Central memory CD4-positive, alpha-beta T cell (primary cell): ENCODE measurements at regions not wholly inside any gene's neighbourhood (a gene's known extent, or its start where the extent isn't known, plus 50 kb on each side); places are given as distances from the start of the nearest gene placed in this dataset.

ENCODE experiments used
- DNase-seq: peaks from one replicate; pipeline ENCODE4 v3.0.0; 2022

DNA sequence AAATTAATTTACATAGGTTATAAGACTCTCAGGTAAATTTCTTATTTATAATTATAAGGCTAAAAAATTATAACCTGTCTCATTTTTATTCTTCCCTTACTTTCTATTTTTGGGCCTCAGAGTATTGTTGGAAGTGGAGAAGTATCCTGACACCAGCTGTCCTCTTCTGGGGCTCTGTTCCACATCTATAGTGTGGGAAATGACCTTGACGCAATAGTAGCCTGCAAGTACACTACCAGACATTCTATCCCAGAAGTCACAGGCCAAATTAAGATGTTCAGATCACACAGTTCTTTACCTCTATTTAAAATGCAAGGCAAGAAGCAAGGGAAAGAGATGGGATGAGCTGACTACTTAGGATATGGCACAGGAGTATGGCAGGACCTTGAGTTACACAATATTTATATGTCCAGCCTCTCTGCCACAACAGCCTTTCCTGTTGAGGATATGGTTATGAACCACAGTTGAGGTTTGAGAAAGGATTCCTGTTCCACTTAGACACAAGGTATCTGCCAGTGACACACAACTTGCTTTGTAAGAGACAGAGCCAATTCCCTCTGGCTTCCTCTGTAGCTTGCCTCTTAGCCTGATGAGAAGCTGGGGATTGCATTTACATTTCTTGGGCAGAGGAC, 158.0 kb upstream of the IL12A start:
- DNase-seq = no peak

GRCh38 chr3:159831466-159831865, 157.2 kb upstream of the IL12A start:
- no peak for DNase-seq

DNA sequence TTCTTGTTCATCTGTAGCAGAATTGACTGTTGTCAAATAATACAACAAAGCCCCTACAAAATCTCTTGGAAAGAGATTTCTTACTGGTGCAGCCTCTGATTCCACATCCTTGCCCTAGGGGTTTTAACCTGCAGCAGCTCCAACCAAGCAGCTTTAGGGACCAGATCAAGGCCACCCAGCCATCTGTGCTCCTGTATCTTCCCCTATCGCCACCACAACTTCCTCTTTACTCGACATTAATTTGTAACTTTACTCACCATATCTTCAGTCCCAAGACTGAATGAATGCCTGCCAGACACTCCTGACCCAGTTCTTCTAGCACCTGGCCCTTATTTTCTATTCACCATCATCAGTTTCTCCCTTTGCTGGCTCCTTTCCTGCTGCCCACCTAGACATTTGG, 156.6 kb upstream of the IL12A start:
- DNase-seq = no peak

GRCh38 chr3:159835126-159835525, 153.5 kb upstream of the IL12A start:
- DNase-seq = no peak

- no peak for DNase-seq
Observed at GRCh38 chr3:159837725-159838124, 150.9 kb upstream of the IL12A start.

DNA sequence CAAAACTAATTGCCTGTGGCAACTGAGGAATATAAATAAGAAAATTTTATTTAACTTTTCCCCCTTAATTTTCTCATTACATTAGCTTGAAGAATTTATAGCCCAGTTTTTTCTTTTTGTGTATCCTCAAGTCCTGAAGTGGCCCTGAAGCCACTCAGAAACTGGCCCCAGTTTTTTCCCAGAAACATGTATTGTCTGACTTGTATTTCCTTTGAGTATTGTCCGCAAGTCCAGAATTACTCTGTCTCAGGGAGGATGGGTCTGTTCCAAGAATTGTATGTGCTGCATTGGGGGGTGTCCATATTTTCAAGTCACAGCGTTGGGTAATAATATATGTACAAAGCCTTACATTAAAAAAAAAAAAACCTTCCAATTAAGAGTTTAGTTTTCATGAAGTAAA, 149.7 kb upstream of the IL12A start:
- DNase-seq = no peak

DNA sequence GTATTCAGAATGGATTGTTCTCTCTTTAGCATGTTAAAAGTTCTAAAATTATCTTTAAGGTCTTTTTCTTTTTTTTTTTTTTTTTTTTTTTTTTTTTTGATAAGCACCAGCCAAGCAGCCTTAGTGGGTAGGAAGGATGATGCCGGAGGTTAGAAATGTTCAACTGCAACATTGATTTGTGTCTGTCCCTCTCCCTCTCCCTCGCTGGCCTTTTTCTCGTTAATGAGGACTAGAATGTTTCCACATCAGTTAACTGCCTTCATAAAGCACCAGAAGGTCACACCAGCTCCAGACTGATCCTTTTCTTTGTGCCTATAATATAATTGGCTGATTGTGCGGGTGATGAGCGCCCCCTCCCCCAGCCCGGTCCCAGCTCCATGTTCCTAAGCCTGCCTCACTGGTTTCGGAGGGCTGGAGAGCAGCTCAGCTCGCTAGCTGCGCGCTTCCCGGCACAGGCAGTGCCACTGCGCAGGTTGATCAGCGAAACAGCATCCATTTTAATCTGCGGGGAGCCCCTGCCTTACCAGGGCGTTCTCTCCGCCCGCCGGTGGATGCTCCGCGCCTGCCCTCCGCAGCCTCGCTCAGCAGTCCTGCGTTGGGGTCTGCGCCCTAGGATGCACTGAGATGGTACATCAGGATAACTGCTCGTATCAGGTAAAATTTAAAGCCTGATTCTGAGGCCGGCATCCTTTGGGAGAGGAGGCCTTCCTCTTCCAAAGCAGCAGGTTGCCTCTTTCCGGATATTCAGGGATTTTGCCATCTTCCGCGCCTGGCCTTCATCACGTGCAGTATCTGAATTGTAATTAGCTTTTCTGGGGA, 148.9 kb upstream of the IL12A start, which contains the start of gene SCHIP1:
Gene SCHIP1 (plus strand): TSS at position 301 of the 819 bp plus-strand sequence.
- no peak for DNase-seq

DNA sequence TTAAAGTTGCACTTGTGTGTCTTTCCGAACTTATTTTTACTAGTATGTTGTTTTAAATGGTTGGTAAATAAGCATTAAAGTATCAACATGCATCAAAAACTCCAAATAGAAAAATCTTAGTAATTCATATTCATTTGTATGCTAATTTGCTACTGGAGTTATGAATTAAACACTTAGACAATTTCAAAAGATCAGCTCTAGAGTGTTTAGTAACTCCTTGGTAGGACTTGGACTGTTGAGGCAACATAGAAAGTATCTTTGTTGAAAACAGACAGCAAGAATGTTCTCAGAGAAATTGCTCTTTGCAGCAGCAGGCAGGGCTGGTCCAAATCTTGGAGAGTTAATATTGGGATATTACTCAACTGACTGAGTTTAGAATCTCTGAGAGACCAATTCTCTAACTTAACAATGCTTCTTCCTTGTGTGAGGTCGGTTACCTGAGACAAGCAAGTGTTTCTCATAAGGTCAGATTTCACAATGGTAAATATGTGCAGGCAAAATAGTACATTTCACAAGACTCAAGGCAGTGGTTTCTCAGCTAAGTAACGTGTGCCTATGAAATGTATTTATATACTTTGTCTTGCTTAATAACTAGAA, 147.8 kb upstream of the IL12A start:
- DNase-seq = no peak

- DNase-seq = no peak
Observed at GRCh38 chr3:159841766-159842165, 146.9 kb upstream of the IL12A start.

GRCh38 chr3:159843840-159844730, 144.6 kb upstream of the IL12A start:
- DNase-seq = no peak

DNA sequence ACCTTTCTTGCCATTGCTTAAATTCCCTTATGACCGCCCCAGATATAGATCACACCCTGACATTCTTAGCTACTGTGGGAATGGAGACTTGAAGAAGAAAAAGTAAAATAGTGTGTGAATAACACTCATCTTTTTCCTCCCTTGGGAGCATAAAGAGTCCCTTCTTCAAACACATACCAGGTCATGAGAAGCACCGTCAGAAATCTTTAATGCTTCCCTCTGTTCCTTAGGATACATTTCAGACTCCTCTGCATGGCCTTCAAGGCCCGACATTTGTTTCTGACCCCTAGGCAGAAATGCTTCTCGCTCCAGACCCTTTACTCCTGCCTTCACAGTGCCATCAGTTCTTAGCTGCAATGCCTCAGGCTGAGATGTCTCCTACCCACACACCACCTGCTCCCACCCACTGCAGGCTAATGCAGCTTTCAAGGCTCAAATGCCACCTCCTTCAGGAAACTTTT, 143.8 kb upstream of the IL12A start:
- no peak for DNase-seq

DNA sequence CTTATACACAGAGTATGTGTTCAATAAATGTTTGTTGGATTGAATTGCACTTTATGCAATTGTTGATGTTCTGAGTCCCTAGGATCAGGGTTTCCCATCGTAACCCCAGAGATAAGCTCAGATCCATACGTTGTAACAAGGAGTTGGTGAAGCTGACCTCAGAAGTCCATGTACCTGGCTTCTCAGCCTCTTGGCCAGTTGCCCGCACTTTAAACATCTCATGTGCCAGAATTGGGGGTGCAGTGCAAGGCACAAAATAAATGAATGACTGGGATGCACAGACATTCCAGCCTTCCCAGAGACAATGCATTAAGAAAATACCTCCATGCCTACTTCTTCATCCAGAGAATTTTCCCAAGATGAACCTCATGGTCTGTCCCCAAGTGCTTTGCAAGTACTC, 142.9 kb upstream of the IL12A start:
- DNase-seq = no peak

GRCh38 chr3:159846255-159846654, 142.4 kb upstream of the IL12A start:
- no peak for DNase-seq

DNA sequence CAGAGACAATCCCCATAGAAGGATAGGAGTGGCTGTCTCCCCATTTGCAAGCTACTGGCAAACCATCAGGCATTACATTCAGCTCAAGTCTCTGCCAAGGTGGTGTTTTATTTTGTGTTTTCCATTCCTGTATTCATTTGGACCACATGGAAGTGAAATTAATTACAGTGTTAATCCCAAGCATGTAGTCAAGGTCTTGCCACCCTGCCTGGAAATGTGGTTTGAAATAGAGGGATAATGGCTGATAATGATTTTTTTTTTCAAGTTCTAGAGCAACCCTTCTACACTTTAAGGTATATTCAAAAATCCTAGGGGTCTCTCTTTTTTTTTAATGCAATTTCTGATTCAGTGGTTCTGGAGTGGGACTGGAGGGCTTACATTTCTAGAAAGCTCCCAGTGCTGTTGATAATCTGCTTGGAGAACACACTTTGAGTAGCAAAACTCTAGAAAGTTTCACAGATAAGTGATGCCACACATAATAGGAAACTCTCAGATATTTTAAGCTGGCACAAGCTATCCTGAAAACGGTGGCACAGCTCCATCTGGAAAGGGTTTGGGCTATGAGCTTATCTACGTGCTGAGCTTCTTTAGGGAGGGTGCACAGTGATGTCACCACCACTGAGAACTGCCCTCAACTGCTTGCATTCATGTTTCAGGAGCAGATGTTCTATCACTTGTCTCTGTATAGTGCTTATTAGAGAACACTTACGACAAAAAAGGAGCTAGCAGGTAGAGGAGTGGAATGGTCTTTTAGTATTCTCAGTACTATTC, 140.1 kb upstream of the IL12A start:
- no peak for DNase-seq

GRCh38 chr3:159850481-159850880, 138.2 kb upstream of the IL12A start:
- no peak for DNase-seq

DNA sequence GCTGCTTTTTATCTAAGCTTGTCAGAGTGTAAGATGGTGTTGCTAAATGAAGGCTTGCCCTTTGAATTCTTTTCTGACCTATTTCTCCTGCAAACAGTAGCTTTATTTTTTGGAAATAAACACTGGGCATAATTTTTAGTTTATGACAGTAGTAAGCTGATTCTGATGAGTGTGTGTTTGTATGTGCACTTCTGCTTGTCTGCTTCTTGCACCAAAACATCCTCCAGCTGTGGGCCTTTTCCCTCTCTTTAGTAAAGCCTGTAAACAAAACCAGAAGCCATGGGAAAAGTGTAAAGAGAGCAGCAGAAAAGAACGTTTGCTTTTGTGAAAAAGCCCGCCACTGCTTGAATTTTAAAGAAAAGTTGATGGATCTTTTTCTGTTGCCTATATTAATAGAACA, 136.4 kb upstream of the IL12A start:
- no peak for DNase-seq

GRCh38 chr3:159852821-159853505, 135.7 kb upstream of the IL12A start:
- DNase-seq = no peak

DNA sequence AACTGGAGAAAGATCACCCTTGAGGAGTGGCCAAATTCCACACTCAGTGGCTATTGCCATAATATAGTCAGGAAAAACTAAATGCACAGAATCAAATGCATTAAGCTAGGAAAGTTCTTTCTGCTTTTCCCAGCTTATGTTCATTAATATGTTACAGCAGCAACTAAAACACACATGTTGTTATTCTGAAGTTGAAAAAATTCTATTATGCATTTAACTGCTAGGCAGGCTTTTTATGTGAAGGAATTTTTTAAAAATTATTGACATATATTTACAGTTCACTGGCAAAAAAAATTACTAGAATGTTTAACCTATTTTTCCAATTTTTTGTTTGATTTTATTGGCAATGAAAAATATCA, 135.2 kb upstream of the IL12A start:
- no peak for DNase-seq

DNA sequence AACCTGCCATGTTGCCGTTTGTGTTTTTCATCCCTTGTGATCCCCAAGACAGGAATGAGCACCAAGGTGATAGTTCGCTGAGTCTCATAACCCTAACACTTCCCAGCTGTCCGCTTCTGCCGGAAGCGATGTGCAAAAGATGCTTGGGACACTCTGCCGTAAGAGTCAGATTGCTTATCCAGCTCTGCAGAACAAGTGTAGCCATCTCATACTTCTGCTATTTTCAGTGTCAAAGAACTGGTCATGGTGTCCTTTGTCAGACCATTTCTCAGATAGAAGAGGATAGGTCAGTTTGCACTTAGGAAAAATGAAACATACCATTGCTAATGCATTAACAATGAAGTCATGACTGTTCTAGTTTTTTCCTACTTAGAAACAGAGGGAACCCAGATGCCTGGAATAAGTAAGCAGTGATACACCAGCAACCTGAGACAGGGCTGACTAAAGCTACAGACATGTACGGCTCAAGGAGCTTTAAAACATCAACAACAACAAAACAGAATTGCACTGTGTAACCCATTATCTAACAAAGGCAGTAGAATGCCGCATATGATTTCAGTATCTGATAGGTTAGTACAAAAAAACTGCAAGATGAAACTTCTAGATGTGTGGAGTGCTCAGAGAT, 134.0 kb upstream of the IL12A start:
- no peak for DNase-seq

GRCh38 chr3:159855599-159856346, 132.9 kb upstream of the IL12A start:
- no peak for DNase-seq
